ENCODE measurements at regions not wholly inside any gene's neighbourhood (a gene's known extent, or its start where the extent isn't known, plus 50 kb on each side); places are given as distances from the start of the nearest gene placed in this dataset.

DNA sequence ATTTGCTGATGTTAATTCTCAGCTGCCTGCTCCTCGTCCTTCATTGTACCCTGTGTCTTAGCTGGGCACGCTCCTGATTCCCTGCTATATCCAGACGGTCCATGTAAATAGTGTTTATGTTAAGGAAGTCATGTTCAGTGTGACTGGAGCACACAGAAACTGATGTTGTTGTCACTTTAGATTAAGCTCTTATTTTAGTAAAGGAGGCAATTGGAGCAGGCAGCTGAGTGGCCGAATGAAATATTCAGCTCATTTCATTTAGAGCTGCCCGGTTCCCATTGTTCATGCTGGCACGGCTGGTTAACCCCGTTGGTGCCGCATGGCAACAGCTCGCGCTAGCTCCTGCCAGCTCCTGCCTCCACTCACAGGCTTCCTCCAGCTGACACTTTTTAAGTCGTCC is 446.8 kb upstream of the SOX5 start:
- WGBS (ENCODE audit: insufficient coverage) = 91% methylated on average over 11 of the region's 11 CpGs
- no peak overlapping the region for H3K27ac Mint-ChIP-seq
- H3K9me3 Mint-ChIP-seq = peaks cover 5 to 6% of the 10 kb centered on the region in 2 donors
- Histone ChIP-seq H3K4me3 (ENCODE audit: low read length) (no peak overlapping the region), H3K9me3 (ENCODE audit: control insufficient read depth, insufficient read depth, low read length) (no peaks in the 10 kb centered on the region), H3K27me3 (ENCODE audit: control insufficient read depth, insufficient read depth, low read length) (no peaks in the 10 kb centered on the region), H3K4me1 (ENCODE audit: control insufficient read depth, insufficient read depth, low read length) (no peaks in the 10 kb centered on the region), H3K27ac (ENCODE audit: low read length) (no peak overlapping the region), H3K36me3 (ENCODE audit: control insufficient read depth, insufficient read depth, low read length) (no peaks in the 10 kb centered on the region)
- ATAC-seq = no peak
- no peak for DNase-seq
- intact Hi-C loops (cut with micrococcal nuclease) = no loop called here
- TF ChIP-seq, protein P1, sequence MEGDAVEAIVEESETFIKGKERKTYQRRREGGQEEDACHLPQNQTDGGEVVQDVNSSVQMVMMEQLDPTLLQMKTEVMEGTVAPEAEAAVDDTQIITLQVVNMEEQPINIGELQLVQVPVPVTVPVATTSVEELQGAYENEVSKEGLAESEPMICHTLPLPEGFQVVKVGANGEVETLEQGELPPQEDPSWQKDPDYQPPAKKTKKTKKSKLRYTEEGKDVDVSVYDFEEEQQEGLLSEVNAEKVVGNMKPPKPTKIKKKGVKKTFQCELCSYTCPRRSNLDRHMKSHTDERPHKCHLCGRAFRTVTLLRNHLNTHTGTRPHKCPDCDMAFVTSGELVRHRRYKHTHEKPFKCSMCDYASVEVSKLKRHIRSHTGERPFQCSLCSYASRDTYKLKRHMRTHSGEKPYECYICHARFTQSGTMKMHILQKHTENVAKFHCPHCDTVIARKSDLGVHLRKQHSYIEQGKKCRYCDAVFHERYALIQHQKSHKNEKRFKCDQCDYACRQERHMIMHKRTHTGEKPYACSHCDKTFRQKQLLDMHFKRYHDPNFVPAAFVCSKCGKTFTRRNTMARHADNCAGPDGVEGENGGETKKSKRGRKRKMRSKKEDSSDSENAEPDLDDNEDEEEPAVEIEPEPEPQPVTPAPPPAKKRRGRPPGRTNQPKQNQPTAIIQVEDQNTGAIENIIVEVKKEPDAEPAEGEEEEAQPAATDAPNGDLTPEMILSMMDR (IDR thresholded peaks at IDR 0.05) = no peak
- H3K4me1 Mint-ChIP-seq = peaks cover 0 to 7% of the 10 kb centered on the region in 2 donors
- no peak overlapping the region for H3K4me3 Mint-ChIP-seq
- H3K36me3 Mint-ChIP-seq = no peaks in the 10 kb centered on the region
- peaks cover 0 to 2% of the 10 kb centered on the region in 2 donors for H3K27me3 Mint-ChIP-seq (ENCODE audit: low read depth in 2 of 2)

DNA sequence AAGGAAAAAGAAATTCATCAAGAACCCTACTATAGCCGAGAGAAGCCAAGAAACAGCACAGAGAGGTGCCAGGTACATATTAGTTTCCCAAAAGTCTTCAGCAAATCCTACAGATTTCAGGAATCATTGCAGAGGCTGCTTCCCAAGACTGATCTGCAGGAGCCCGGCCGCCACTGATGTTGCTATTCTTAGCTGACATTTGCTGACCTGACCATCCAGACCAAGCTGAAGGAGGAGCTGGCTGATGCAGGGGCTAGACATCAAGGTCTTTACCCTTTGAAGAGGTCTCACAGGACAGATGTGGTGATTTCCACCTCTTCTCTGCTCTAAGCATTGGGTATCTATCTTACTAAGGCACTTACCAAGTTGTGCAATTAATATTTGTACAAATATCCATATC is 444.8 kb upstream of the SOX5 start:
- H3K27me3 ChIP-seq (ENCODE audit: control insufficient read depth, insufficient read depth, low read length) = no peaks in the 10 kb centered on the region
- Mint-ChIP-seq H3K4me3 (no peak overlapping the region), H3K4me1 (peaks cover 0 to 7% of the 10 kb centered on the region in 2 donors), H3K27me3 (ENCODE audit: low read depth in 2 of 2) (peaks cover 0 to 2% of the 10 kb centered on the region in 2 donors), H3K27ac (no peak overlapping the region), H3K9me3 (peaks cover 6 to 8% of the 10 kb centered on the region in 2 donors), H3K36me3 (no peaks in the 10 kb centered on the region)
- ATAC-seq (no peak), DNase-seq (no peak)
- H3K27ac ChIP-seq (ENCODE audit: low read length) = no peak overlapping the region
- WGBS (ENCODE audit: insufficient coverage) = 85% methylated on average over 3 of the region's 3 CpGs
- H3K9me3 ChIP-seq (ENCODE audit: control insufficient read depth, insufficient read depth, low read length) = no peaks in the 10 kb centered on the region
- TF ChIP-seq, protein P1 (IDR thresholded peaks at IDR 0.05) = no peak
- intact Hi-C loops (cut with micrococcal nuclease) = no loop called here
- no peak overlapping the region for H3K4me3 ChIP-seq (ENCODE audit: low read length)
- no peaks in the 10 kb centered on the region for H3K4me1 ChIP-seq (ENCODE audit: control insufficient read depth, insufficient read depth, low read length)
- no peaks in the 10 kb centered on the region for H3K36me3 ChIP-seq (ENCODE audit: control insufficient read depth, insufficient read depth, low read length)

DNA sequence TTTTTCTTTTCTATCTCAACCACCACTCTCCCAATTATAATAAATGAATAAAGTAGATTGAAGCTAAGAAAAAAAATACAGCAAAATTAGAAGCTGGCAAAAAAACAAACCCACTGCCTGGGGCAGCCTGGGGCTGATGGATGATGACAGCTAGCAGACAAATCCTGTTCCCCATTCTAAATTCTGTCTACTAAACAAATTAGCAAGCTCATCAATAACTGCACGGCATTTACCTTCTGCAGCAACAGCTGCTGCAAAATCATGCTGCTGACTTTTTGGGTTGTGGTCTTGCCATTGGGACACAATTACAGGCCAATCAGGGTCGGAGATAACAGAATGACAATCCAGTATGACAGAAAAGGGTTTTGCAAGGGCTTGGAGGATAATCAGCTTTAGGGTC is 443.6 kb upstream of the SOX5 start:
- ATAC-seq (no peak), DNase-seq (no peak)
- Mint-ChIP-seq H3K4me1 (no peaks in the 10 kb centered on the region), H3K4me3 (no peak overlapping the region), H3K27me3 (ENCODE audit: low read depth in 2 of 2) (peaks cover 0 to 2% of the 10 kb centered on the region in 2 donors), H3K36me3 (no peaks in the 10 kb centered on the region), H3K27ac (no peak overlapping the region), H3K9me3 (peaks cover 6 to 8% of the 10 kb centered on the region in 2 donors)
- Histone ChIP-seq H3K27me3 (ENCODE audit: control insufficient read depth, insufficient read depth, low read length) (no peaks in the 10 kb centered on the region), H3K9me3 (ENCODE audit: control insufficient read depth, insufficient read depth, low read length) (no peaks in the 10 kb centered on the region), H3K4me3 (ENCODE audit: low read length) (no peak overlapping the region), H3K36me3 (ENCODE audit: control insufficient read depth, insufficient read depth, low read length) (no peaks in the 10 kb centered on the region), H3K4me1 (ENCODE audit: control insufficient read depth, insufficient read depth, low read length) (no peaks in the 10 kb centered on the region), H3K27ac (ENCODE audit: low read length) (no peak overlapping the region)
- 73% methylated on average over 2 of the region's 2 CpGs for WGBS (ENCODE audit: insufficient coverage)
- intact Hi-C loops (cut with micrococcal nuclease) = no loop called here
- TF ChIP-seq, protein P1 (IDR thresholded peaks at IDR 0.05) = no peak

DNA sequence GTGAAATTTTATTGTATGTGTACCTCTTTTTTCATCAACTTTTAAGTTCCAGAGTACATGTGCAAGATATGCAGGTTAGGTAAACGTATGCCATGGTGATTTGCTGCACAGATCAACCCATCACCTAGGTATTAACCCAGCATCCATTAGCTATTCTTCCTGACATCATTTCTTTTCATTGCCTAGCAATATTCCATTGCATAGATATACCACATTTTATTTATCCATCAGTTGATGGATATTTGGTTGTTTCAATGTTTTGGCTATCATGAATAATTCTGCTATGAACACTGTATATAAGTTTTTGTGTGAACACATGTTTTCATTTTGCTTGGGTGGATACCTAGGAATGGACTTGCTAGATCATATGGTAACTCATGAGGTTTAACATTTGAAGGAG is 439.9 kb upstream of the SOX5 start:
- intact Hi-C loops (cut with micrococcal nuclease) = no loop called here
- TF ChIP-seq, protein P1 (IDR thresholded peaks at IDR 0.05) = no peak
- H3K27ac Mint-ChIP-seq = no peak overlapping the region
- Histone ChIP-seq H3K4me3 (ENCODE audit: low read length) (no peak overlapping the region), H3K27ac (ENCODE audit: low read length) (no peak overlapping the region), H3K9me3 (ENCODE audit: control insufficient read depth, insufficient read depth, low read length) (no peaks in the 10 kb centered on the region), H3K4me1 (ENCODE audit: control insufficient read depth, insufficient read depth, low read length) (no peaks in the 10 kb centered on the region), H3K27me3 (ENCODE audit: control insufficient read depth, insufficient read depth, low read length) (no peaks in the 10 kb centered on the region), H3K36me3 (ENCODE audit: control insufficient read depth, insufficient read depth, low read length) (no peaks in the 10 kb centered on the region)
- H3K4me1 Mint-ChIP-seq = no peaks in the 10 kb centered on the region
- no peak overlapping the region for H3K4me3 Mint-ChIP-seq
- 86% methylated on average over 1 of the region's 1 CpG for WGBS (ENCODE audit: insufficient coverage)
- no peak for DNase-seq
- H3K9me3 Mint-ChIP-seq = peaks cover 4 to 8% of the 10 kb centered on the region in 2 donors
- H3K27me3 Mint-ChIP-seq (ENCODE audit: low read depth in 2 of 2) = peaks cover 0 to 2% of the 10 kb centered on the region in 2 donors
- ATAC-seq = no peak
- H3K36me3 Mint-ChIP-seq = no peaks in the 10 kb centered on the region
